LNCaP clone FGC (cell line): ENCODE measurements at regions not wholly inside any gene's neighbourhood (a gene's known extent, or its start where the extent isn't known, plus 50 kb on each side); places are given as distances from the start of the nearest gene placed in this dataset.

Source experiments
- DNase-seq: peaks from one replicate; pipeline ENCODE4 v3.0.0-alpha.2; 2011; ENCODE audit warnings: low read depth
- H3K4me3 ChIP-seq: 2 replicates; pipeline ENCODE4 v1.5.1; 2011; ENCODE audit warnings: mild to moderate bottlenecking, low read depth, low read length, control low read depth
- TF ChIP-seq, protein P1 (sequence below): IDR thresholded peaks from 2 replicates; pipeline ENCODE4 v1.5.1; 2012; ENCODE audit warnings: mild to moderate bottlenecking; ENCODE audit not compliant: control insufficient read depth, insufficient read depth; ENCODE audit errors: extremely low read depth

DNA sequence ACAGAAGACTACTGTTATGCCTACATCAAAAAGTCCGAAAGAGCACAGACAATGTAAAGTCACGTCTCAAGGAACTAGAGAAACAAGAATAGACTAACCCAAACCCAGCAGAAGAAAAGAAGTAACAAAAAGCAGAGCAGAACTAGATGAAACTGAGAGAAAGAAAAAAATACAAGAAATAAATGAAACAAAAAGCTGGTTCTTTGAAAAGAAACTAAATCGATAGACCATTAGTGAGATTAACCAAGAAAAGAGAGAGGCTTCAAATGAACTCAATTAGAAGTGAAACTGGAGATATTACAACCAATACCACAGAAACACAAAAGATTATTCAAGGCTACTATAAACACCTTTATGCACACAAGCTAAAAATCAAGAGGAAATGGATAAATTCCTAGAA, 271.8 kb downstream of the MBD2 start:
- TF ChIP-seq, protein P1, sequence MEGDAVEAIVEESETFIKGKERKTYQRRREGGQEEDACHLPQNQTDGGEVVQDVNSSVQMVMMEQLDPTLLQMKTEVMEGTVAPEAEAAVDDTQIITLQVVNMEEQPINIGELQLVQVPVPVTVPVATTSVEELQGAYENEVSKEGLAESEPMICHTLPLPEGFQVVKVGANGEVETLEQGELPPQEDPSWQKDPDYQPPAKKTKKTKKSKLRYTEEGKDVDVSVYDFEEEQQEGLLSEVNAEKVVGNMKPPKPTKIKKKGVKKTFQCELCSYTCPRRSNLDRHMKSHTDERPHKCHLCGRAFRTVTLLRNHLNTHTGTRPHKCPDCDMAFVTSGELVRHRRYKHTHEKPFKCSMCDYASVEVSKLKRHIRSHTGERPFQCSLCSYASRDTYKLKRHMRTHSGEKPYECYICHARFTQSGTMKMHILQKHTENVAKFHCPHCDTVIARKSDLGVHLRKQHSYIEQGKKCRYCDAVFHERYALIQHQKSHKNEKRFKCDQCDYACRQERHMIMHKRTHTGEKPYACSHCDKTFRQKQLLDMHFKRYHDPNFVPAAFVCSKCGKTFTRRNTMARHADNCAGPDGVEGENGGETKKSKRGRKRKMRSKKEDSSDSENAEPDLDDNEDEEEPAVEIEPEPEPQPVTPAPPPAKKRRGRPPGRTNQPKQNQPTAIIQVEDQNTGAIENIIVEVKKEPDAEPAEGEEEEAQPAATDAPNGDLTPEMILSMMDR = no peak
- no peak overlapping the region for H3K4me3 ChIP-seq
- no peak for DNase-seq

DNA sequence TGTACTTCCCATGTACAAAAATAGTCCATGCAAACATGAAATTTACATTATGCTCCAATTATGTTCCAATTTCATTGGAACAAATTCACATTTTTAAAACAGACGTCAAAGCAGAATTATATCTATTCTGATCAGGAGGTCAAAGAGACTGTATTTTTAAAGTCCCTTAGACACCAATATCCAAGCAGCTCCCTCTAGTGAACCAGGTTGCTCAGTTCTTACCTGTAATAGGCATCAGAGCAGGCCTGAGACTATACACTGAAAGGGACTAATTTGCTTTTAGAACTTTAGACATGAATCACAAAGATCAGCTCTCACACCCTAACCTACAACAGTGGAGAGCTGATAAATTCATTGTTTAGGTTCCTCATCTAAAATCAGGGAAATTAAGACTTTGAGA, 273.9 kb downstream of the MBD2 start:
- DNase-seq = no peak
- TF ChIP-seq, protein P1 = peak; percentile 35
- H3K4me3 ChIP-seq = no peak overlapping the region

DNA sequence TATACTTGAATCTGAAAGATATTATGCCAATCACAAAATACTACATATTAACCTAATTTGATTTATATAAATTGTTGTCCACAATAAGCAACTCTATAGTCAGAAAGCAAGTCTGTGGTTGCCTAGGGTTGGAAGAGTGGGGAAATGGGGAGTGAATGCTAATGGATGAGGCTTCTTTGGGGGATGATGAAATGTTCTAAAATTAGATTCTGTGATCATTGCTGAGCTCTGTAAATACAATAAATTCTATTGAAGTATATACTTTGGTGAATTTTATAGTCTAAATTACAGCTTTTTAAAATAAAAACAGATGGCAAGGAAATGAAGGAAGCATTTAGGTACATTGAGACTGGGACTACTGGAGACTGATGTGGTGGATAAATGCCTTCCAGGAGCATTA, 275.5 kb downstream of the MBD2 start:
- TF ChIP-seq, protein P1 = no peak
- H3K4me3 ChIP-seq = no peak overlapping the region
- no peak for DNase-seq

DNA sequence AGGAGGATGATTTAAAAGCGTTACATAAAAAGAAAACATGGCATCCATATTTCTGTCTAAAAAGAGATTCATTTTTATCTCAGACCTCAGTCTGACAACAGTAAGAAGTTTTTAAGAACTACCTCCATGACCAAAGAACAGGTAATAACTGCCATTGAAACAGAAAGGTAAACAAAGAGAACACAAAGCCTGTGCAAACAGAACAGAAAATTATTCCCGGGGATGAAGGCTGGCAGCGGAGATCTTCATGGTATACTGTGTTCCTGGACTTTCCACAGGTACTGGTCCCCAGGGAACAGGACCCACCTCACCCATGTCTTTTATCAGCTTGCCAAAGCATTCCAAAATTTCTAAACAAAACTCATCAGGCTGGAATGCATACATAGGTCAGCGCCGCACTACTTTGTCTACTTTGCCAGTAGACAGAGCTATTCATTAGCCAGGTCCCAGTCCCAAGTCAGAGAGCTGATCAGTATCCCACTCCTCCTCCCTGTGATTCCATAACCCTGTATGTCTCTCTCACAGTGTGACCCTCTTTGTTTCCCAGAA, 277.3 kb downstream of the MBD2 start:
- DNase-seq = peak; percentile 6
- no peak overlapping the region for H3K4me3 ChIP-seq
- TF ChIP-seq, protein P1 = no peak

DNA sequence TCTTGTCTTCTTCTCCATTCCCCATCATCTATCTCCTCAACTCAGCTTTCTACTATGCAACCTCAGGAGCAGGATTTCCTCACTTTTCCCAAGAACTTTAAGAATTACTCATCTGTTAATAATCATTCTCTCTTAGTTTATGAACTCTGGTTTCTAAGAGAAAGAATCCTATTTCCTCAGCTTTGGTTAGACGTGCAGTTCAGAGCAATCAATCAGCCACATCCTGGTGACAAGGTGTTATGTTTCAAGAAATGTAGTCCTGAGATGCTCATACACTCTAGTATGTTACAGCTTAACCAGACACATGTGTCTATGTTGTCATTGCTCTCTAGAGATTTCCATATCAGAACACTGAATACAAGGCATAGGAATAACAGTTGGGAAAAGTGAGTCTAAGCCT, 277.9 kb downstream of the MBD2 start:
- no peak for DNase-seq
- H3K4me3 ChIP-seq = no peak overlapping the region
- TF ChIP-seq, protein P1 = no peak

DNA sequence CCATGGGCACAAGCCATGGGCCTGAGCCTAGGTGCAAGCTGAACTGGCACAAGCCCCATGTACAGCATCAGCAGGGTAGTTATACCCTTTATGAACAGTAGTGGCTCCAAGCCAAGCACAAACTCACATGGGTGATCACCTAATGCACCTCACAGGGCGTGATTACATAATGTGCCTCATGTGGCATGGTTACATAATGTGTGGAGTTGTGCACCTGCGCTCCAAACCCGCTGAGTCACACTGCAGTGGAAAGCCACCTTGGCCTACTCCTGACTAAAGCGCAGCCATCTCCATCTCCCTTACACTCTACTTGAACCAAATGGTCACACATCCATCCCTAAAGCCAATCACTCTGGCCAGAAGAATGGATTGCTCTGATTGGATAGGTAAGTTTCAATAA, 279.7 kb downstream of the MBD2 start:
- DNase-seq = peak; percentile 3
- TF ChIP-seq, protein P1 = no peak
- no peak overlapping the region for H3K4me3 ChIP-seq

DNA sequence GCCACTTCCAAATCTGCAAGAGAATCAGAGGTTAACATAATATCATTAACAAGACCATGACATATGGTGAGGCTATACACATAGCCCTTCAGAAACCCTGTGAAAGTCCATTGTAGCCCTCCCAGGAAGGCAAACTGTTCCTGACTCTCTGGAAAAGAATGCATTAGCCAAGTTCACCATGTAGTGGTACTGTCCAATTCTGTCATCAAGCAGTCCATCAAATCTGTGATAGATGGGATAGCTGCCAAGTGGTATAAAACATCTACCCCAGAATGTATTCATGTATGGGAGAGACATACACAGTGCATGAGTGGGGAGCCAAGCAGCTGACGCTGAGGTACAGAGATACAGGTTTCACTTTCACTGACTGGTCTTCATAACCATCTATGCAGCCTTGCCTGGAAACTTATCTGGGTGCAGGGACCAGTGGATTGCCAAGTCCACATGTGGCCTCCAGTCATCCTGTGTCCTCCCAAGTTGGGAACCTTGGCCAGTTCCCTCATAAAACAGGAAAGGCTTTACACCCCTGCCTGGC, 281.1 kb downstream of the MBD2 start:
- no peak for DNase-seq
- no peak overlapping the region for H3K4me3 ChIP-seq
- TF ChIP-seq, protein P1 = no peak
